Parathyroid adenoma (tissue), 2 donors: ENCODE measurements at regions not wholly inside any gene's neighbourhood (a gene's known extent, or its start where the extent isn't known, plus 50 kb on each side); places are given as distances from the start of the nearest gene placed in this dataset.
"Not testable (repeated sequence)": the region's sequence is repeated elsewhere in the genome, so short reads cannot be mapped to it uniquely, and the experiment has no call there.

ENCODE experiments used
- H2AFZ ChIP-seq: fragments of 300-600 bp; sonication (generic); one replicate; pipeline ENCODE4 v1.7.0; 2017; ENCODE audit warnings: antibody characterized with exemption, mild to moderate bottlenecking
- H3K27ac ChIP-seq: fragments of 300-600 bp; sonication (generic); one replicate; pipeline ENCODE4 v1.7.0; 2017
- H3K27me3 ChIP-seq: fragments of 300-600 bp; sonication (generic); one replicate; pipeline ENCODE4 v1.7.0; 2017; ENCODE audit warnings: low read length; ENCODE audit not compliant: control insufficient read depth, insufficient read depth
- H3K36me3 ChIP-seq: fragments of 300-600 bp; sonication (generic); one replicate; pipeline ENCODE4 v1.7.0; 2017; ENCODE audit warnings: low read length; ENCODE audit not compliant: control insufficient read depth, insufficient read depth
- H3K4me1 ChIP-seq: fragments of 300-600 bp; sonication (generic); one replicate; pipeline ENCODE4 v1.7.0; 2017; ENCODE audit warnings: control low read depth
- H3K4me2 ChIP-seq: fragments of 300-600 bp; sonication (generic); one replicate; pipeline ENCODE4 v1.7.0; 2017; ENCODE audit warnings: low read length
- H3K4me3 ChIP-seq: fragments of 300-600 bp; sonication (generic); one replicate; pipeline ENCODE4 v1.7.0; 2017; ENCODE audit warnings: low read depth, low read length
- H3K79me2 ChIP-seq: fragments of 300-600 bp; sonication (generic); one replicate; pipeline ENCODE4 v1.7.0; 2017; ENCODE audit warnings: control low read depth
- H3K9ac ChIP-seq: fragments of 300-600 bp; sonication (generic); one replicate; pipeline ENCODE4 v1.7.0; 2017; ENCODE audit warnings: mild to moderate bottlenecking
- H3K9me3 ChIP-seq: fragments of 300-600 bp; sonication (generic); one replicate; pipeline ENCODE4 v1.7.0; 2017; ENCODE audit warnings: low read length; ENCODE audit not compliant: control insufficient read depth
- CTCF ChIP-seq: fragments of 300-600 bp; sonication (generic); IDR thresholded peaks from one replicate; pipeline ENCODE4 v1.7.0; 2017; ENCODE audit warnings: antibody characterized with exemption, mild to moderate bottlenecking
- donor health status: primary hyperparathyroidism.

GRCh38 chr9:81801190-81801589 is 111.8 kb upstream of the TLE1 start:
- H3K4me1 ChIP-seq = no peaks in the 10 kb centered on the region
- H3K27me3 ChIP-seq = no peaks in the 10 kb centered on the region
- no peak for TF ChIP-seq CTCF
- H3K79me2 ChIP-seq = no peaks in the 10 kb centered on the region
- H3K27ac ChIP-seq = no peak overlapping the region
- no peaks in the 10 kb centered on the region for H3K36me3 ChIP-seq
- H3K9ac ChIP-seq = no peak overlapping the region
- no peaks in the 10 kb centered on the region for H3K9me3 ChIP-seq
- no peak overlapping the region for H3K4me3 ChIP-seq
- H3K4me2 ChIP-seq = no peak overlapping the region
- no peak overlapping the region for H2AFZ ChIP-seq

GRCh38 chr9:81804306-81804705 is 115.0 kb upstream of the TLE1 start:
- H3K27me3 ChIP-seq = no peaks in the 10 kb centered on the region
- H3K4me3 ChIP-seq = no peak overlapping the region

GRCh38 chr9:81811688-81812087 is 116.5 kb upstream of the SPATA31D4 start:
- not testable (repeated sequence) for H3K9ac ChIP-seq, H3K79me2 ChIP-seq, H3K9me3 ChIP-seq, H2AFZ ChIP-seq, H3K4me2 ChIP-seq, H3K4me1 ChIP-seq, H3K27me3 ChIP-seq, H3K36me3 ChIP-seq, H3K27ac ChIP-seq, H3K4me3 ChIP-seq

More at GRCh38 chr9:81804306-81804705, 115.0 kb upstream of the TLE1 start:
- Histone ChIP-seq H2AFZ (no peak overlapping the region), H3K9me3 (no peaks in the 10 kb centered on the region), H3K36me3 (no peaks in the 10 kb centered on the region), H3K4me2 (no peak overlapping the region), H3K27ac (no peak overlapping the region), H3K4me1 (no peaks in the 10 kb centered on the region), H3K9ac (no peak overlapping the region), H3K79me2 (no peaks in the 10 kb centered on the region)
- no peak for TF ChIP-seq CTCF

- Histone ChIP-seq H3K4me1 (no peaks in the 10 kb centered on the region), H3K79me2 (no peaks in the 10 kb centered on the region), H3K36me3 (no peaks in the 10 kb centered on the region), H3K9me3 (no peaks in the 10 kb centered on the region), H3K27ac (no peak overlapping the region), H3K4me2 (no peak overlapping the region), H3K9ac (no peak overlapping the region), H3K27me3 (no peaks in the 10 kb centered on the region), H2AFZ (no peak overlapping the region), H3K4me3 (no peak overlapping the region)
- TF ChIP-seq CTCF = no peak
Measured at GRCh38 chr9:81814401-81814793, 113.8 kb upstream of the SPATA31D4 start.

GRCh38 chr9:81814794-81815464 is 113.3 kb upstream of the SPATA31D4 start:
- no peak for TF ChIP-seq CTCF
- H3K4me3 ChIP-seq = no peak overlapping the region
- H3K27ac ChIP-seq = no peak overlapping the region
- H3K9me3 ChIP-seq = no peaks in the 10 kb centered on the region
- no peak overlapping the region for H3K9ac ChIP-seq
- no peak overlapping the region for H2AFZ ChIP-seq
- H3K79me2 ChIP-seq = no peaks in the 10 kb centered on the region
- H3K36me3 ChIP-seq = no peaks in the 10 kb centered on the region
- no peaks in the 10 kb centered on the region for H3K27me3 ChIP-seq
- no peak overlapping the region for H3K4me2 ChIP-seq
- no peaks in the 10 kb centered on the region for H3K4me1 ChIP-seq
